Neural crest cell (in vitro differentiated cells): ENCODE measurements at regions not wholly inside any gene's neighbourhood (a gene's known extent, or its start where the extent isn't known, plus 50 kb on each side); places are given as distances from the start of the nearest gene placed in this dataset.
A peak's percentile ranks its signal among the peaks of the same experiment; 100 is the strongest.

Experiments used
- DNase-seq: peaks from one replicate; pipeline ENCODE4 v3.0.0; 2021; ENCODE audit warnings: low read depth, mixed read lengths, low spot score
- H3K27ac Mint-ChIP-seq: one replicate; pipeline ENCODE4 v1.8.0; 2021; ENCODE audit warnings: mild to moderate bottlenecking, mixed read lengths; ENCODE audit not compliant: unreplicated experiment
- H3K27me3 Mint-ChIP-seq: 2 replicates; pipeline ENCODE4 v1.8.0; 2021; ENCODE audit warnings: low read depth, mild to moderate bottlenecking, mixed read lengths
- H3K36me3 Mint-ChIP-seq: 2 replicates; pipeline ENCODE4 v1.8.0; 2021; ENCODE audit warnings: low read depth, mild to moderate bottlenecking, mixed read lengths
- H3K4me1 Mint-ChIP-seq: 2 replicates; pipeline ENCODE4 v1.8.0; 2021; ENCODE audit warnings: mixed read lengths
- H3K4me3 Mint-ChIP-seq: one replicate; pipeline ENCODE4 v1.8.0; 2021; ENCODE audit warnings: mild to moderate bottlenecking, mixed read lengths
- H3K9me3 Mint-ChIP-seq: 2 replicates; pipeline ENCODE4 v1.8.0; 2021; ENCODE audit warnings: mixed read lengths
- TF ChIP-seq, protein P1 (sequence below): fragments of 200-600 bp; sonication (generic); conservative IDR thresholded peaks from 2 replicates; pipeline ENCODE4 v1.5.0; 2021; ENCODE audit warnings: antibody characterized with exemption, mild to moderate bottlenecking

DNA sequence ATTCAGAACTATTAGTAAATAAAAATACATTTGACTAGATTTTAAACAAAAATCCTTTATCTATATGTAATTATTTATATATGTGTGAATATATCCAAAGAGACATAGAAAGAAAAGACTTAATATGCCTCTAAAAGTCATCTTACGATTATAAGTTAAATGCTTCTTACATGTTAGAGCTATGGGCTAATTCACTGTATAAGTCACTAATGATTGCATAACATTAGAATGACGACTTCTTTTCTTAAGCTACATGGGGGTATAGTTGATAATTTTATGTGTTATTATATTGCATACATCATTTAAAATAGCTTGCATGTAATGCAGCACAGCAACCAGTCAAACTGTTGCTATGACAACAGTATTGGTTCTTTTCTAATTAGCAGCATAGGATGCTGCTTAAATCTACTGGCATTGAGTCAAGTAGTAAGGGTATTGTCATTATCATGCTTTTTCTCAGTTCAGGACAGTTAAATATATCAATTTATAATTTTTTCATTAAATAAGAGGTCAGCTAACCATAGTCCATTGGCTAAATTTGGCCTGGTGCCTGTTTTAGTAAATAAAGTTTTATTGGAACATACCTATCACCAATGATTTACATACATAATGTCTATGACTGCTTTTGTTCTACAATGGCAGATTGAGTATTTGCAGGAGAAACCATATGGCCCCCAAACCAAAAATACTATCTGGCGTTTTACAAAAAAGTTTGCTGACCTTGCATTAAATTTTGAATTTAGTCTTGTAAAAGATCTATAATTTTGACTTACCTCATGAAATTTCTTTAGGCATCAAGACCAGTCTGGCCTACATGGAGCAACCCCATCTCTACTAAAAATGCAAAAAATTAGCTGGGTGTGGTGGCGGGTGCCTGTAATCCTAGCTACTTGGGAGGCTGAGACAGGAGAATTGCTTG is 207.7 kb upstream of the ZSWIM2 start:
- no peak overlapping the region for H3K27ac Mint-ChIP-seq
- H3K27me3 Mint-ChIP-seq, result no peaks in the 10 kb centered on the region
- no peak for DNase-seq
- no peak overlapping the region for H3K4me3 Mint-ChIP-seq
- TF ChIP-seq, protein P1, sequence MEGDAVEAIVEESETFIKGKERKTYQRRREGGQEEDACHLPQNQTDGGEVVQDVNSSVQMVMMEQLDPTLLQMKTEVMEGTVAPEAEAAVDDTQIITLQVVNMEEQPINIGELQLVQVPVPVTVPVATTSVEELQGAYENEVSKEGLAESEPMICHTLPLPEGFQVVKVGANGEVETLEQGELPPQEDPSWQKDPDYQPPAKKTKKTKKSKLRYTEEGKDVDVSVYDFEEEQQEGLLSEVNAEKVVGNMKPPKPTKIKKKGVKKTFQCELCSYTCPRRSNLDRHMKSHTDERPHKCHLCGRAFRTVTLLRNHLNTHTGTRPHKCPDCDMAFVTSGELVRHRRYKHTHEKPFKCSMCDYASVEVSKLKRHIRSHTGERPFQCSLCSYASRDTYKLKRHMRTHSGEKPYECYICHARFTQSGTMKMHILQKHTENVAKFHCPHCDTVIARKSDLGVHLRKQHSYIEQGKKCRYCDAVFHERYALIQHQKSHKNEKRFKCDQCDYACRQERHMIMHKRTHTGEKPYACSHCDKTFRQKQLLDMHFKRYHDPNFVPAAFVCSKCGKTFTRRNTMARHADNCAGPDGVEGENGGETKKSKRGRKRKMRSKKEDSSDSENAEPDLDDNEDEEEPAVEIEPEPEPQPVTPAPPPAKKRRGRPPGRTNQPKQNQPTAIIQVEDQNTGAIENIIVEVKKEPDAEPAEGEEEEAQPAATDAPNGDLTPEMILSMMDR, result no peak
- peaks cover 2% of the 10 kb centered on the region for H3K36me3 Mint-ChIP-seq
- H3K4me1 Mint-ChIP-seq, result no peaks in the 10 kb centered on the region
- peaks cover 6% of the 10 kb centered on the region for H3K9me3 Mint-ChIP-seq

DNA sequence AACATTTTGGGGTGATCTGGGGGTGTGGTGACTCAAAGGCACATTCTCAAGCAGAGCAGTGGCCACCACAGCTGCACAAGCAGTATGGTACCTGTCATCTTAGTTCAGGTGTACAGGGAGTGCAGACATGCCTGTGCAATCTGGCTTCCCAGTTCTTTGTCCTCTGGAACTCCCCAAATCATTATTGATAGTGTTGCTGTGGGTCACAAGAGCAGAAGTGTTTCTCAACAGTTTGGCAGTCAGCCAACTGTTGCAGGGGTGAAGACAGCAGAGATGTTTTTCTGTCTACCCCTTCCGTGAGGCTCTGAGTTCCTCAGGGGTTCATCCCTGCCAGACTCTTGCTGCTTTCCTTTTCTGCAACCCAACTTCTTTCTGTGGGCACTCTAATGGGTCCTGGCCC is 206.5 kb upstream of the ZSWIM2 start:
- Mint-ChIP-seq H3K36me3 (peaks cover 5% of the 10 kb centered on the region), H3K27ac (no peak overlapping the region), H3K4me3 (no peak overlapping the region), H3K9me3 (peaks cover 9% of the 10 kb centered on the region), H3K4me1 (no peaks in the 10 kb centered on the region), H3K27me3 (no peaks in the 10 kb centered on the region)
- DNase-seq, result no peak
- TF ChIP-seq, protein P1, result no peak

DNA sequence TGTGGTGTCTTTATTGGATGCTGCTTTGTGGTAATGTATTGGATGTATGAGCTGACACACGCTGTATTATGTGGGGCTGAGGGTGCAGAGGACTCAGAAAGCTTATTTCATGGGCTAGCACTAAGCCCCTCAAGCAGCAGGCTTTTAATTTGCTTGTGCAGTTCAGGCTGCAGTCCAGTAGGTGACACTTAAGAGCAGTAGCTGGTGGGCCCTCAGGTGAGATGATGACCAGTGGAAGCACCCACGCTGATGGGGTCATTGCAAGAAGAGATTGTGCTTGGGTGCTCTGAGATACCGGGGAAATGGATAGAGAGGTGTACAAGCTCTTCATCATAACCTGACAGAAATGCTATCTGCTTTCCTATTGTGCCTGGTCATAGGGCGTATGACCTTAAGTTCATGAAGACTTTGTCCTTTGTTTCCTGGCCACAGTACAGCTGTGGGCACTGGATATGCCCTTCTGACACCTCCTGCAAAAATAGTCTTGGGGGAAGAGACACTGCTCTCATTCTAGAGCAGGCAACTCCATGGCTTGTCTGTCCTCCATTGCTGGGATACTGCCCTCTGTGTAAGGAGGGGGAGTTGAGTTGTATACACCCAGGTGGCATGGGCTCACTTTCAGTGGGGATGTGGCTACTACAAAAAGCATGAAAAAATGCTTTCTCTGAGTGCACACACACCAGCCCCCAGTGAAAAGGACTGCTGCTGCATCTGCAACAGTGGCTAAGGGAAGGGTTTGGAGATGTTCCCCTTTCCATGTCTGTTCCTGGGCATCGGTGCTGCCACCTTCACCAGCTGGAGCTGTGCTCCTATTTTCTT is 205.7 kb upstream of the ZSWIM2 start:
- no peak for DNase-seq
- peak overlapping the region; percentile 19 for H3K27ac Mint-ChIP-seq
- H3K36me3 Mint-ChIP-seq, result peaks cover 5% of the 10 kb centered on the region
- peaks cover 9% of the 10 kb centered on the region for H3K9me3 Mint-ChIP-seq
- no peaks in the 10 kb centered on the region for H3K4me1 Mint-ChIP-seq
- H3K27me3 Mint-ChIP-seq, result no peaks in the 10 kb centered on the region
- TF ChIP-seq, protein P1, result no peak
- H3K4me3 Mint-ChIP-seq, result no peak overlapping the region

DNA sequence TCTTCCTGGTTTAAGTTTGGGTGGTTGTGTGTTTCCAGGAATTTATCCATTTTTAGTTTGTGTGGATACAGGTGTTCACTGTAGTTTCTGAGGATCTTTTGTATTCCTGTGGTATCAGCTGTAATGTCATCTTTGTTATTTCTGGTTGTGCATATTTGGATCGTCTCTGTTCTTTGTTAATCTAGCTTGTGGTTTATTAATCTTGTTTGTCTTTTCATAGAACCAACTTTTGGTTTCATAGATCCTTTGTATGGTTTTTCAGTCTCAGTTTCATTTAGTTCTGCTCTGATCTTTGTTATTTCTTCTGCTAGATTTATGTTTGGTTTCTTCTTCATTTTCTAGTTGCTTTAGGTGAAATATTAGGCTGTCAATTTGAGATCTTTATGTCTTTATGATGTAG is 202.4 kb upstream of the ZSWIM2 start:
- Mint-ChIP-seq H3K27ac (no peak overlapping the region), H3K36me3 (peaks cover 5% of the 10 kb centered on the region), H3K9me3 (peaks cover 7% of the 10 kb centered on the region), H3K27me3 (no peaks in the 10 kb centered on the region), H3K4me3 (no peak overlapping the region), H3K4me1 (no peaks in the 10 kb centered on the region)
- TF ChIP-seq, protein P1, result no peak
- DNase-seq, result no peak

DNA sequence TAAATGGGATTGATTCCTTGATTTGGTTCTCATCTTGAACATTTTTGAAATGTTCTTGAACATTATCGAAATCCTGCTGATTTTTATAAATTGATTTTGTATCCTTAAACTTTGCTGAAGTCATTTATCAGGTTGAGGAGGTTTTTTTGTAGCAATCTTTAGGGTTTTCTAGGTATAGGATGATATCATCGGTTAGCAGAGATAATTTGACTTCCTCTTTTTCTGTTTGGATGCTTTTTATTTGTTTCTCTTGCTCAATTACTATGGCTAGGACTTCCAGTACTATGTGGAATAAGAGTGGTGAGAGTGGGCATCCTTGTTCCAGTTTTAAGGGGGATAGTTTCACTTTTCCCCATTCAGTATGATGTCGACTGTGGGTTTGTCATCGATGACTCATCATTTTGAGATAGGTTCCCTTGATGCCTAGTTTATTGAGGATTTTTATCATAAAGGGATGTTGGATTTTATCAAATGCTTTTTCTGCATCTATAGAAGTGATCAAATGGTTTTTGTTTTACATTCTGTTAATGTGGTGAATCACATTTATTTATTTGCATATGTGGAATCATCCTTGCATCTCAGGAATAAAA is 201.5 kb upstream of the ZSWIM2 start:
- TF ChIP-seq, protein P1, result no peak
- Mint-ChIP-seq H3K4me1 (no peaks in the 10 kb centered on the region), H3K27ac (no peak overlapping the region), H3K27me3 (no peaks in the 10 kb centered on the region), H3K36me3 (peaks cover 5% of the 10 kb centered on the region), H3K4me3 (no peak overlapping the region), H3K9me3 (peaks cover 7% of the 10 kb centered on the region)
- DNase-seq, result no peak
